Astrocyte of the hippocampus (primary cell): ENCODE measurements at regions not wholly inside any gene's neighbourhood (a gene's known extent, or its start where the extent isn't known, plus 50 kb on each side); places are given as distances from the start of the nearest gene placed in this dataset.
A peak's percentile ranks its signal among the peaks of the same experiment; 100 is the strongest.
"Not testable (repeated sequence)": the region's sequence is repeated elsewhere in the genome, so short reads cannot be mapped to it uniquely, and the experiment has no call there.

Source experiments
- DNase-seq: peaks from one replicate; pipeline ENCODE4 v3.0.0; 2011; ENCODE audit warnings: low read depth, low spot score

GRCh38 chr1:234824836-234825235 is 214.9 kb upstream of the IRF2BP2 start:
- DNase-seq, result not testable (repeated sequence)

- no peak for DNase-seq
Measured at GRCh38 chr1:234823191-234824176, 213.5 kb upstream of the IRF2BP2 start.

- DNase-seq, result no peak
Measured at GRCh38 chr1:234821840-234822239, 211.9 kb upstream of the IRF2BP2 start.

- no peak for DNase-seq
Measured at GRCh38 chr1:234820597-234820996, 210.6 kb upstream of the IRF2BP2 start.

- DNase-seq, result not testable (repeated sequence)
Measured at GRCh38 chr1:234819845-234820244, 209.9 kb upstream of the IRF2BP2 start.

GRCh38 chr1:234818040-234818387 is 208.0 kb upstream of the IRF2BP2 start:
- DNase-seq, result not testable (repeated sequence)

GRCh38 chr1:234817313-234818039 is 207.5 kb upstream of the IRF2BP2 start:
- not testable (repeated sequence) for DNase-seq

- DNase-seq, result not testable (repeated sequence)
Measured at GRCh38 chr1:234816864-234817263, 206.9 kb upstream of the IRF2BP2 start.

GRCh38 chr1:234816186-234816851 is 206.3 kb upstream of the IRF2BP2 start:
- not testable (repeated sequence) for DNase-seq

- not testable (repeated sequence) for DNase-seq
Measured at GRCh38 chr1:234815295-234815815, 205.4 kb upstream of the IRF2BP2 start.

- DNase-seq, result not testable (repeated sequence)
Measured at GRCh38 chr1:234814235-234814634, 204.3 kb upstream of the IRF2BP2 start.

GRCh38 chr1:234811824-234812223 is 201.8 kb upstream of the IRF2BP2 start:
- DNase-seq, result peak; percentile 86

GRCh38 chr1:234810726-234811125 is 200.7 kb upstream of the IRF2BP2 start:
- not testable (repeated sequence) for DNase-seq

- not testable (repeated sequence) for DNase-seq
Measured at GRCh38 chr1:234809854-234810245, 199.9 kb upstream of the IRF2BP2 start.

GRCh38 chr1:234808943-234809853 is 199.2 kb upstream of the IRF2BP2 start:
- DNase-seq, result peak; percentile 69

GRCh38 chr1:234808459-234808858 is 198.5 kb upstream of the IRF2BP2 start:
- DNase-seq, result peak; percentile 9

GRCh38 chr1:234807705-234808104 is 197.7 kb upstream of the IRF2BP2 start:
- DNase-seq, result not testable (repeated sequence)

GRCh38 chr1:234802586-234802985 is 192.6 kb upstream of the IRF2BP2 start:
- DNase-seq, result not testable (repeated sequence)

GRCh38 chr1:234801636-234802035 is 191.7 kb upstream of the IRF2BP2 start:
- not testable (repeated sequence) for DNase-seq

GRCh38 chr1:234801147-234801546 is 191.2 kb upstream of the IRF2BP2 start:
- not testable (repeated sequence) for DNase-seq
